Mucosa of descending colon (tissue), 3 donors: ENCODE measurements at regions not wholly inside any gene's neighbourhood (a gene's known extent, or its start where the extent isn't known, plus 50 kb on each side); places are given as distances from the start of the nearest gene placed in this dataset.

ENCODE experiments used
- ATAC-seq: fragments of 200-7000 bp; cut with Tn5 transposase; one replicate; pipeline ENCODE4 v1.9.1; 2020; ENCODE audit warnings: mild to moderate bottlenecking, moderate library complexity
- DNase-seq, 3 donors: peaks; one replicate each; pipeline ENCODE4 v3.0.0-alpha.2; 2020
- H3K36me3 ChIP-seq: fragments of 200-600 bp; one replicate; pipeline ENCODE4 v1.8.0; 2021; ENCODE audit warnings: low read depth, mild to moderate bottlenecking
- H3K4me1 ChIP-seq: fragments of 200-600 bp; one replicate; pipeline ENCODE4 v1.8.0; 2021; ENCODE audit warnings: low read depth, mild to moderate bottlenecking
- H3K4me3 ChIP-seq: fragments of 200-600 bp; one replicate; pipeline ENCODE4 v1.8.0; 2021; ENCODE audit warnings: mild to moderate bottlenecking
- H3K9me3 ChIP-seq: fragments of 200-600 bp; one replicate; pipeline ENCODE4 v1.8.0; 2021; ENCODE audit warnings: mild to moderate bottlenecking
- CTCF ChIP-seq: fragments of 200-600 bp; IDR thresholded peaks from one replicate; pipeline ENCODE4 v1.8.0; 2022; ENCODE audit warnings: antibody characterized with exemption, mild to moderate bottlenecking
- intact Hi-C, 2 donors: fragments of 100-400 bp; cut with DNase I in 1 of 2; cut with micrococcal nuclease in 1 of 2; formaldehyde crosslinking; loops; one replicate each; pipeline versions ENCODE4 v1.11.0 to v1.11.1; 2022; cut with DNase I, micrococcal nuclease
- donor health status: DM: no; HTN: no; CAD: no; lungs with moderate emphysema.
- donor health status: DM: no; HTN: no; CAD: no.
- donor health status: DM: no; HTN: yes; CAD: no.

GRCh38 chr17:79537061-79537460 lies 73.8 kb downstream of the RBFOX3 start:
- intact Hi-C loops: no loop called here
- DNase-seq (no peak), ATAC-seq (no peak)
- H3K4me3 ChIP-seq: no peak overlapping the region
- H3K36me3 ChIP-seq: no peaks in the 10 kb centered on the region
- TF ChIP-seq CTCF: no peak
- H3K9me3 ChIP-seq: no peaks in the 10 kb centered on the region
- H3K4me1 ChIP-seq: no peaks in the 10 kb centered on the region

GRCh38 chr17:79536212-79536840 lies 74.5 kb downstream of the RBFOX3 start:
- DNase-seq (no peak), ATAC-seq (no peak)
- no peaks in the 10 kb centered on the region for H3K36me3 ChIP-seq
- intact Hi-C loops: no loop called here
- no peak overlapping the region for H3K4me3 ChIP-seq
- no peaks in the 10 kb centered on the region for H3K4me1 ChIP-seq
- H3K9me3 ChIP-seq: no peaks in the 10 kb centered on the region
- no peak for TF ChIP-seq CTCF

GRCh38 chr17:79535728-79536025 lies 75.2 kb downstream of the RBFOX3 start:
- Histone ChIP-seq H3K36me3 (no peaks in the 10 kb centered on the region), H3K4me3 (no peak overlapping the region), H3K4me1 (no peaks in the 10 kb centered on the region), H3K9me3 (no peaks in the 10 kb centered on the region)
- no peak for ATAC-seq
- no peak for TF ChIP-seq CTCF
- DNase-seq: no peak
- intact Hi-C loops: no loop called here

- no peaks in the 10 kb centered on the region for H3K36me3 ChIP-seq
- no peak for TF ChIP-seq CTCF
- no peaks in the 10 kb centered on the region for H3K9me3 ChIP-seq
- intact Hi-C loops: no loop called here
- H3K4me1 ChIP-seq: no peaks in the 10 kb centered on the region
- DNase-seq (no peak), ATAC-seq (no peak)
- no peak overlapping the region for H3K4me3 ChIP-seq
Measured at GRCh38 chr17:79534851-79535727, 75.8 kb downstream of the RBFOX3 start.

- H3K36me3 ChIP-seq: no peaks in the 10 kb centered on the region
- H3K9me3 ChIP-seq: no peaks in the 10 kb centered on the region
- DNase-seq: no peak
- no peak overlapping the region for H3K4me3 ChIP-seq
- TF ChIP-seq CTCF: no peak
- no peaks in the 10 kb centered on the region for H3K4me1 ChIP-seq
- intact Hi-C loops: no loop called here
- ATAC-seq: no peak
Measured at GRCh38 chr17:79534111-79534510, 76.7 kb downstream of the RBFOX3 start.
